ENCODE measurements at regions not wholly inside any gene's neighbourhood (a gene's known extent, or its start where the extent isn't known, plus 50 kb on each side); places are given as distances from the start of the nearest gene placed in this dataset.
"Not testable (repeated sequence)": the region's sequence is repeated elsewhere in the genome, so short reads cannot be mapped to it uniquely, and the experiment has no call there.

DNA sequence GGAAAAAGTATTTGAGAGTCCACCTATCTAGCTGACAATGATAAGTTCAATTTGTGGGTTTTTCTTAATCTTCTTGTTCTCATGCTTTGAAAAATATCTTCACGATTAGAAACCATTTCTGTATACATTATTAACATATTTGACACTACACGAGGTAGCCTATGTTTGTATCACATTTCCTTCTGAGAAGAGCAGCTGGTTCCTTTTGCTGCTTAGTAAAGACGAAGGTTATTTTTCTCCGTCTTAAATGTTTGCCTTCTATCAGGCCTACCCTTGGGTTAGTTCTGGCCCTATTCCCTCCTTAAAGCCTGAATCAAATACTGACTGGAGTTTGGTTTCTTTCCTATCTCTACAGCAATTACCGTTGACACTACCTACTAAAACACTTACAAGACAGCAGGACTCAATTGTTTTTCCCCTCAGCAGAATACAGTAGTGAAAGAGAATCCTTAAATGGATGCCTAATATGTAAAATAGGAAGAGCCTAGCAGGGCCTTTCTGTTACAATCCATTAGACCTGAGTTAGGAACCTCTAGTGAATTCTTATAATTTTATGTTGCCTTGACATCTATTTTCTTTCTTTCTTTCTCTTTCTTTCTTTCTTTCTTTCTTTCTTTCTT is 790.4 kb downstream of the EPHA4 start:
- no peak for DNase-seq (ENCODE audit: low read depth)

DNA sequence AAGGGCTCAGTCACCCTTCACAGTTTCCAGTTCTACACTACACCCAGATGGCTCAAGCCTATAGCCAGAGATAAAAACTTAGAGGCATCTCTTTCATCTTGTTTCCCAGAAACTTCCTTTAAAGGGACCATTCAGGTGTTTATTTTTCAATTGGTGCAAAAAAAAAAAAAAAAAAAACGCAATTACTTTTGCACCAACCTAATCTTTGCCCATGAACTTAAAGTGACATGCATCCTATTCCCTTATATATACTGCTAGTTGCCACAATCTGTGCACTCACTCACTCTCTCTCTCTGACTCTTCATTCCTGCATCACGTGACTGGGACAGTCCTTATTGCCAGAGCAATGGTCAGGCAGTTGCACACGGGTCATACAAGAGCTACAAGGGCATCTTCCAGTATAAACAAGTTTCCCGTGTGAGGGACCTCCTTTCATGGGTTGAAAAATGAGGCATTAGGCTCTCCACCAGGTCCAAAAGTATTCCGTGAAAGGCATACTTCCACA is 789.4 kb downstream of the EPHA4 start:
- no peak for DNase-seq (ENCODE audit: low read depth)

DNA sequence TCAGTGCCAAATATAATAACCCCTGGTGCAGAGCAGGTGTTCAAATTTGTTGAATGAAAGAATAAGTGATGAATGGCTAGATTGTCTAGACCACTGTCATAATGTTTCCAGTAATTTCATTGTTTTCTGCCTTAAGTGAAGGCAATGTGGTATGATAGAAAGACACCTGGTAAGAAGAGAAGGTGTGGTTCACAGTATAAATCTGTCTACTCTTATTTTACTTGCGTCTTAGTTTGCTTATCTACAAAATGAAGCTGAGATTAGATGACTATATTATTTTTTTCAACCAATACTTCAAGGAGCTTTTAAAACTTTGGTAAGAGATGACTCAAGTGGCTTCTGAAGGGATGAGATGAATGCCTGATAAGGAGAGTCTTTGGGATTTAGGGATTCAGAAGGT is 788.4 kb downstream of the EPHA4 start:
- DNase-seq (ENCODE audit: low read depth): no peak

DNA sequence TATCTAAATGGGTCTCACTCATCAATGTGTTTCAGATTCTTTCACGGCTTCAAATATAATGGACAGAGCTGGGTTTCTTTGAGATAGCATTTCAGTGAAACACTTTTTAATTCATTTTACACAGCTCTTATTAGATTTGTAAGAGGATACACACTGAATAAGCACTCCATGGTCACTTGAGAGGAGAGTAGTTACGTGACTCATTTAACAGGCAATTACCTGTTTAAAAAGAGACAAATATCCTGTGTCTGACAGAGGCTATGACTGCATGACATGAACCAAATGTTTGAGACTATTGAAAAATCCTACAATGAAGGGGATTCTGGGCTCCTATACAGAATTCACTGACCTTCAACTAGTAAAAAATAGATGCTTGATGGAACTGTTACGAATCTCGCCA is 786.9 kb downstream of the EPHA4 start:
- DNase-seq (ENCODE audit: low read depth): no peak

DNA sequence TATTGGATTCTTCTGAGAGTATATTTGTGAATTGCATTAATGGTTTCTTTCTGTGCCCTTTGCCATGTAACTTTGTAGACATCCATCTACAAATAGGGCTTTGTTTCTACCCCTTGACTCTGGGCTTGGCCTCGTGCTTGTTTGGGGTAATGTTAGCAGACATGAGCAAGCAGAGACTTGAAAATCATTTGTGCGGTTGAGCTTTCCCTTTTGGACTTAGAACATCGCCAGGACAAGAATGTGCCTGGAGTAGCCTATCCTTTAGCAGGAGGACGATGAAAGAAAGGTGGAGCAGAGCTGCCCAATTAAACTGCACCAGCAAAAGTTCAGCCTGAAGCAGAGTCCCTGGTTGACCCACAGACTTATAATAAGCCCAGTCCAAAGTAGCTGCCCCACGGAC is 785.9 kb downstream of the EPHA4 start:
- DNase-seq (ENCODE audit: low read depth): no peak

DNA sequence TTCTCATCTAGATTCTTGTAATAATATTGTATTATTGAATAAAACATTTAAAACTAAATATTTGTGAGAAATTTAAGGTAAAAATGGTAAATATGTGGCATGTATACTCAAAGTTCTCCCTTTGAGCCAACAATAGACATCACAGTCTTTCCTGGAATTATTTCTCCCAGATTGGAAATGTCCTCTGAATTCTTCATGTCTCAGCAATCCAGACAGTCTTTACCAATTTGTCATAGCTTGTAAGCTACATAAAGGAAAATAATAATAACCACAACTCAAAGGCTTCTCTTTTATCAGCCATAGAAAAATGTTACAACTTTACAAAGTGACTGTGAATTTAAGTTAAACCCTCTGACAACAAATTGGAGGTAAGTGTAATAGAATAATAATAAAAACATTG is 784.9 kb downstream of the EPHA4 start:
- DNase-seq (ENCODE audit: low read depth): no peak

DNA sequence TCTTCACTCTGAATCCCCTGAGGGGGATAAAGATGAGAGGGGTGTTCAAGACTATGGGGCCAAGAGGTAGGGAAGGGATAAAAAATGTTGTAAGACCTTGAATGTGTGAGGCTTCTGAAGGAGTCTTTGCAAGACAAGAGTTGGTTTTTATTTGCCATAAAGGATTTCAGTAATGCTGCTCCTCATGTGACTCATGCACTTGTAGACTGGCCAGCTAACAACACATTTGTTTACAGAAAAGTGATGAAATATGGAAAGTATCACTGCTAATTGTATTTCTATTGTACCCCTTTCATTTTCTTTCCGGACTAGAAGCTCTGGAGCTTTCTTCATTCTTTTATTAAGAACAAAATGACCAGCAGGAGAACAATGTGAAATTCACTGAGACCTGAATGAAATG is 782.1 kb downstream of the EPHA4 start:
- DNase-seq (ENCODE audit: low read depth): peak; percentile 49

DNA sequence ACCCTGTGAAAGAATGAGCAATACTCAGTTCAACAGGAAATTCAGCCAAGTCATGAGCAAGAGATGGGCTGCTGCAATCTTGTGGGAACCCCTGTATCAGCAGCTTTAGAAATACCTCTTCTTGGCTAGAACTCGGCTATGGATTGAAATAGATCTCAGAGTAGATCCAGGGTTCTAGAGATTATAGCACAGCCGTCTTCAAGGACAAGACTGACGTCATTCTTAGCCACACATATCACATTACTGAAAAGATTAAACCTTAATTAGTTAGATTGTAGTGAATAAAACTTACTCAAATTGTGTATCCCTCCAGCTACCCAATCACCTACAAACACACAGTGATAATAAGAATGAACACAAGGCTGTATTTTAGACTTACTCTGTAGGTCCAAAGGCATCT is 776.4 kb downstream of the EPHA4 start:
- DNase-seq (ENCODE audit: low read depth): no peak

DNA sequence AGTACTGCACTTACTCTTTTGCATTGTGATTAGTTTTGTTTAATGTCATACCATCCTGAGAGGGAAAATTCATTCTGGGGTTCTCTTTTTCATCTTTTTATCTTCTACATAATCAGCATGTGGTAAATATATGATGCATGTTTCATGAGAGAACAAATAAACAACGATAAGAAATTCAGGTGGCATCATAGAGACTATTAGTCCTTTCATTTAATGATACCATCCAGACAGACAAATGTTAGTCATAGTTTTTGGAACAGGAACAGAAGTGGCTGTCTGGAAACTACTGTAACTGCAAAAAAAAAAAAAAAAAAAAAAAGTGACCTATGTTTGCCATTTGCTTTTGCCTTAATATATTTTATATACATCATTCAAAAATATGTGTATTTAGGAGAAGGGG is 761.0 kb downstream of the EPHA4 start:
- no peak for DNase-seq (ENCODE audit: low read depth)

DNA sequence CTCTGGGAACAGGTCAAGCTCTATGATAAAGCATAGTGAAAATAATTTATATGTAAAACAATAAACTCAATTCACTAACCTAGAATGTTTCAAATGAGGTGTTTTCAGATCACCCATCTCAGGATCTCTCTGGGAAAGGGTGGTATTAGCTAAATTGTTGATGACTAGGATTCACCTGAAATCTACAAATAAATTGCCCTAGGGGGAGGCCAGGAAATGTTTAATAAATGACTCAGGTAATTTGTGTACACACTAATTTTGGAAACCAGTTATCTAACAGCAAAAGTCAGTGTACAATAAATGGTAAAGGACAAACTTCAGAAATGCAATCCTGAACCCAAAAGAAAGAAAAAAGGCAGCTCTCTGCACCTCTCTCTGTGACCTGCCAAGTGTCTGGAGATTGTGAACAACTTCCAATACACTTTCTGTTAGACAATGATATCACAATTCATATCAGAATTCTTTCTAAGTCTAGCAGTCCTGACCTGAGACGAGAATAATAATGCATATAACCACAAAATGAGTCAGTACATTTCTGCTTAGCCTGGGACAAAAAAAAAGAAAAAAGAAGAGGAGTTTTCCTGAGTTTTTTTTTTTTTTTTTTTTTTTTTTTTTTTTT is 760.0 kb downstream of the EPHA4 start:
- DNase-seq (ENCODE audit: low read depth): peak; percentile 20

DNA sequence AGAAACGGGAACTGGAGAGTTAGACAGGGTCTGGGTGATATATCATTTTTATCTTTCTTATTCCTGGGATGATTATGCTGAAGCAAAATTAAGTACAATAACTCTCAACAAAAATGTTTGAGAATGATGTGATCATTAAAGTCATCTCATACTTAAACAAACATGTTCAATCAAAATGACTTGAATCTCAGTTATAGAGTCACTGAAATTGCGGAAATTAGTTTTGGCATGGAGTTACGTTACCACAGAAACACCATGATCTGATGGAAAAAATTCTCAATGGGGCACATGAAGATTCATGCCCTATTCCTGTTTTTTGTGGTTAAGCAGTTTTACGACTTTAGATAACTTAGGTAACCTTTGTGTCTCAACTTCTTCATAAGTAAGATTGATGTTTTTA is 757.7 kb downstream of the EPHA4 start:
- DNase-seq (ENCODE audit: low read depth): no peak

DNA sequence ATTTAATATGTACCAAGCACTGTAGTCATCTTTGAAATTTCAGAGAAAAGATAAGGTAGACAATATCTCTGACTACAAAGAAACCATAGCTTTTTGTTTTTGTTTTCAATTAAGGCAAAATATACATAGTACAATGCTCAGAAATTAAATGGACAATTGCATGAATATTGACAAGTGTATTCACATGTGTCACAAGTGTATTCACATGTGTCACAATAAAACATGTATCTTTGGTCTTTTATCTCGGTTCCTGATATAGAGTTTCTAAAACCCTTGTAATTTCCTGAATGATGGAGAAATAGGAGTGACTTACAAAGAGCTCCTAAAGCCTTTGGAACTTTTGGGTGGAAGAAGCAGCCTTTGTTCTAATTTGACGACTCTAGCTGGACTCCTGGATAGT is 756.4 kb downstream of the EPHA4 start:
- DNase-seq (ENCODE audit: low read depth): no peak

DNA sequence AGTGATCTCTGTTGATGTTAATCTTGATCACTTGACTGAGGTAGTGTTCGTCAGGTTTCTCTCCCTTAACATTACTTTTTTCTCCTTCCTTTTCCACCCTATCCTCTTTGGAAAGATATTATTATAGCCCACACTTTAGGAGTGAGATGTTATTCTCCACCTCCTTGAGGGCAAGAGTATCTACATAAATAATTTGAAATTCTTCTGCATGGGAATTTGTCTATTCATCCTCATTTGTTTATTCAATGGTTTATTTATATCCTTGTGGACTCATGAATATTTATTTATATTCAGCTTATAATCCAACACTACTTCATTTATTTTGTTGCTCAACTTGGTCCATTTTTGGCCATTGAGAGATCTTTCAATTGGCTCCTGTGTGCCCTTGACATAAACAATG is 750.4 kb downstream of the EPHA4 start:
- DNase-seq (ENCODE audit: low read depth): no peak

DNA sequence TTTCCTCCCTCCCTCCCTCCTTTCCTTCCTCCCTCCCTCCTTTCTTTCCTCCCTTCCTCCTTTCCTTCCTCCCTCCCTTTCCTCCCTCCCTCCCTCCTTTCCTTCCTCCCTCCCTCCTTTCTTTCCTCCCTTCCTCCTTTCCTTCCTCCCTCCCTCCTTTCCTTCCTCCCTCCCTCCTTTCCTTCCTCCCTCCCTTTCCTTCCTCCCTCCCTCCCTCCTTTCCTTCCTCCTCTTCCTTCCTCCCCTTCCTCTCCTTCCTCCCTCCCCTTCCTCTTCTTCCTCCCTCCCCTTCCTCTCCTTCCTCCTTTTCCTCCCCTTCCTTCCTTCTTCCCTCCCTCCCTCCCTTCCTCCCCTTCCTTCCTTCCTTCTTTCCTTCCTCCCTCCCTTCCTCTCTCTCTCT is 748.5 kb downstream of the EPHA4 start:
- DNase-seq (ENCODE audit: low read depth): not testable (repeated sequence)

DNA sequence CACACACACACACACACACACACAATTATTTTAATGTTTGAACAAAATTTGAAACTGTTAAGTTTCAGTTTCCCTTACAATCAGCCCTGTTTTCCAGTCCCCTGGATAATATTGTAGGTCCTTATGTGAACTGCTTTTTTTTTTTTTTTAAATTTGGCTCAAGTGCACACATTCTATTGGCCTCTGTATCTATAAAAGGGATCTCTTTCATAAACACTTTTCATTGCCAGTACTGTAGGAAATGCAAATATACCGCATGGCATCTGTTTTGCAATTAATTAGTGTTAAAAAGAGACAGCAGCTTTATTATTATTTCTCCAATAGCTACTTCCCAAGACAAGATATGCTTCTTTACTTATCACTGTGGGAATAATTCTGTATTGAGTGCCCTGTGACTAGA is 738.7 kb downstream of the EPHA4 start:
- DNase-seq (ENCODE audit: low read depth): no peak

DNA sequence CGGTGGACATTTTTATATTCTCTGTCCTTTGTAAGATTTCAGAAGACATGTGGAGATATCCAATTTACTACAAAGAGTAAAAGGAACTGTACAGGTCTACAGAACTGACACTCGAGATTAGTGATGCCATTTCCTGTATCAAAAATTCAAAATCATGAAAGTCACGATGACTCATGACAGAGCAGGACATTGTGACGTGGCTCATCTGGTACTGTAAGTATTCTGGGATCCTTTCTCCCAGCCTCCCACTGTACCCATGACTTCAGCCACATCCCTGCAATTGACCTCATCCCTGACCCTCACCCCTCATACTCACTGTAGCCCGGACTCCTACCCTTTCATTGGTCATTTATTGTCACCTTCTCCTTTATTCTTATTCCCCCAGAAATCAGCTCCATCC is 736.5 kb downstream of the EPHA4 start:
- DNase-seq (ENCODE audit: low read depth): no peak

DNA sequence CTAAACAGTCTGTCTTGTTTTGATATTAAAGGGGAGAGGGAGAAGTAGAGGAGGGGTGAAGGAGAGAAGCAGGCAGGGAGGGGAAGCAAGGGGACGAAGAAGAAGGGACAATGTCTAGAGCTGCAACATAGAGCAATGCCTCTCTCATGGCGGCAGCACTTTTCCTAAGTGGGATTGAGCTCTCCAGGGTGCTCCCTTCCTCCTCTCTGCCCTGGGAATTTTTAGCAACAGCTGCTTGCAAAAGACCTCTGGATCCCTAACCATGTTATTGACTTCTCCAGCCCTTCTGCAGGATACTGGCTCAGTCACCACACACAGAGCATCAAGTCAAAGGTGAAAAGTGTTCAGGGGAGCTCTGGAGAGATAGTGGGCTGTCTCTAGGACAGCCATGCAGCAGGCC is 734.9 kb downstream of the EPHA4 start:
- DNase-seq (ENCODE audit: low read depth): no peak

DNA sequence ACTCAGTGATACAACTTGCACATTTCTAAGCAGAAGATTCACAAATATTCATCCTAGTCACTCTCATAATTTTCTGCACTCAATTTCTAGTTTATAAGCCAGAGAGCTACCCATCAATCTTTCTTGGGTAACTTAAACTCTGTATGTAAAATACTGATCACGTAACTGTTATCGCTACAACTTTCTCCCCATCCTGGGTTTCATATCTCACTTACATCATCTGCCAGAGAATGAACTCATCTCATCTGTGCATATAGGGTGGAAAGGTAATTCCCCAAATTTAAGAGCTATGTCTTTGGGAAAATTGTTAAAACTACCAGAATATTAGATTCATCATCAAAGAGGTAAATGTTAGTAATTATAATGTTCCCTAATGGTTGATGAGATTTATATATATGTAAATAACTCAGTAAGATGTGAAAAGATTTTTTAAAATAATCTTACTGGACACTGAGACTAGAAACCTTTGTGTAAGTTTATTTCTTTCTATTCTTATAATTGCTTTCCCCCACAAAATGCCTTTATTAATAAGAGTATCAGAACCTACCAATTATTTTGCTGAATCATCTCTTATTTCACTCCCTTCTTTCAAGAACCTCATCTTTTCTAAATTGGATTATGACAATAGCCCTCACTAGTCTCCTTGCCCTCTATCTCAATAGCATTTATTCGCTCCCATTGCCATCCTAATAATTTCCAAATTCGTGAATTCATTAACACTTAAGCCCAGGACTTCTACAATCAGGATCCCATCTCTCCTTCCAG is 729.0 kb downstream of the EPHA4 start:
- DNase-seq (ENCODE audit: low read depth): no peak

DNA sequence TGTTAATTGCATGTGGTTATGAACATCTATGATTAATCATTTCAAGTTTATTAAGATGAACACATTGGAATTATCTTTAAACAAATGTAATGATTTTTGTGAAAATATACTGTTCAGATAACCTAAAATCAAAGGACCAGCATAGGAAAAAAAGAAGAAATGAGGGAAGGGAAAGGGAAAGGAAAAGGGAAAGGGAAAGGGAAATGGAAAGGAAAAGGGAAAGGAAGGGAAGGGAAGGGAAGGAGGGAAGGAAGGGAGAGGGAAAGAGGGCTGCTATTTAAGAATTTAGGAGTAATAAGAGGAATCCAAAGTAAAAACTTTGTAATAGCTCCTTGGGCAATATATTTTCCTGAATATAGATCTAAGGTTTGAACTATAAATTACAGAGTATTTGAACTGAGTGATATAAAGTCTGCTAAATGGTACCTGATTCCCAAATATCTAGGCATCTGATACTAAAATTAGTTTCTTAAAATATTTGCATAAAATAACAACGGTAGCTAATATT is 726.3 kb downstream of the EPHA4 start:
- no peak for DNase-seq (ENCODE audit: low read depth)

DNA sequence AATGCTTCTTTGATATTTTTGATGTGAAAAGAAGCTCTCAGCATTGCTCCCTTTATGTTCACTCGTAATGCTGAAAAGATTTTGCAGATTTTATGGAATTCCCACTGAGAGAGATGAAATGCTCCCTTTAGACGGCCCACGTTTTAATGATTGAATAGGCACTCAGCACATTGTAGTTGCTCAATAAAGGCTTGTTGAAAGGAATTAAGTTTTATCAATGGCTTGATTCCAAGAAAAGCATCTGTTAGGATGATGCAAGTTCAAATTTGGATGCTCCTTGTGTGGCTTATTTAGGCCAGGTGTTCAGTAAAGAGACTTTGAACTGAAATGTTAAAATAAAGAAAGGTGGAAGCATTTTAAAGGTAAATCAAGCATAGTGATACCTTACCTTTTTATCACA is 725.1 kb downstream of the EPHA4 start:
- DNase-seq (ENCODE audit: low read depth): no peak

DNA sequence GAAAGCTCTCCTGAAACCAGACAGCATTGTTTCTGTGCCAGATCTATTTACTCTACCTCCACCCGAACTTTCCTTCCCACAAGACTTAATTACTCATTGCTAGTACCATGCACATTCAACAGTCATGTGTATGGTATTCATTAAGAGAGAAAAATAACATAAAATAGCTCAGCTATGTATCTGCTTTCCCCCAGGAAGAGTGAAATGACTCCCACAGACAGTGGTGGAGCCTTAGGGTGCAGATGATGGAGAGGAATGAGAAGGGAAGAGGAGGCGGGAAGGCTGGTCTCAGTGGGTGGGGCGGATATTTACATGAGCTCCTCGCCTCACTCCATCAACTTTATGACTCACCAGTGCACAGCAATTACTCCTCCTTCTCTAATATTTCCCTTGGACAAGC is 724.5 kb downstream of the EPHA4 start:
- DNase-seq (ENCODE audit: low read depth): peak; percentile 88

DNA sequence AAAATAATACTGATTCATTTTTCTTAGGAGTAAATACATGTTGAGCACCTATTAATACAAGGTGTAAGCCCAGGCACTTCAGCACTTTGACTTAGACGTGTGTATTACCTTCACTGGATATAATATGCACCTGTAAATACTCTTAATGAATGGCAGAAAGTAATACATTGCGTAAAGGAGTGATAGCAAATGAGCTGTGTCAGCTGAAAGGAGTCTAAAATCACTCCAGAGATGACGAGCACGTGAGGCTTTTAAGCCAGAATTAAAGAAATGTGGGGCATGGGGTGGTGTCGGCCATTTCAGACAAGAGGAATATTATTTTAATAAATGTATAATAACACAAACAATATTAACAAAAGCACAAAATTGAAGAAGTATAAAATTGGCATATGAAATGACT is 722.7 kb downstream of the EPHA4 start:
- no peak for DNase-seq (ENCODE audit: low read depth)

DNA sequence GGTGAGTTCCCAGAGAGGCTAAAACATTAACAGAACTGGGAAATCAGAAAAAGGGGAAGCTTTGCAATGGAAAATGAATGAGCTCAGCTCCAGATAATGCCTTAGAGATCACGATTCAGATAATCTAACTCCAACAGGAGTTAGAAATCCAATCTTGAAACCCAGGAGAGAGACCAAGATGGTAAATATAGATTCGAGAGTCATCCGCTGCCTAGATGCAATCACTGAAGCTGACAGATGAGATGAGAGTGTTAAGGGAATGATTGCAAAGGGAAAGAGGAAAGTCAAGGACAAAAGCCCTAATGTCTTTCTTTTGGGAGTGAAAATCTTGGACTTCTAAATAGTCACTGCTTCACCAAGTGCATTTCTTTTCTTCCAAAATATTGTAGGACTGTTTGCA is 722.0 kb downstream of the EPHA4 start:
- no peak for DNase-seq (ENCODE audit: low read depth)
